ENCODE measurements at regions not wholly inside any gene's neighbourhood (a gene's known extent, or its start where the extent isn't known, plus 50 kb on each side); places are given as distances from the start of the nearest gene placed in this dataset.
A peak's percentile ranks its signal among the peaks of the same experiment; 100 is the strongest.

DNA sequence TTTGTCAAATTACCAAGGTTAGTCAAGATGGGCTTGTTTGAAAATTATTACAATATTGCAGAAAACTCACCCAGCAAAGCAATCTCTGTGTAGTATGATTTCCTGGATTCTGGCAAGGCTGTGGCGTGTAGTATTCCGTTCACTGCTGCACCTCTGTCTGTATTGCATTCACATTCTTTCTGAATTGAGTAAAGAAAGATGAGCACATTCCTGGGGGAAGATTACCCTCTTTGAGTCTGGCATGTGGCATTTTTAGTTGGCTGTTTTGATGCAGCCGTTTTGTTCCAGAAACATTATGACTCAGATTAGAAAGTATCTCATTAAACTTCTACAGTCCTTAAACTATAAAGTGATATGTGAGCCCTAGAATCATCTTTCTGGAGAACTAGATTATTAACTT lies 197.7 kb downstream of the TENT4A start:
- Histone ChIP-seq H3K9me3 (no peaks in the 10 kb centered on the region), H3K4me1 (no peaks in the 10 kb centered on the region), H3K27ac (no peak overlapping the region), H3K27me3 (no peaks in the 10 kb centered on the region), H3K36me3 (no peaks in the 10 kb centered on the region), H3K4me3 (no peak overlapping the region)
- DNase-seq (no peak), ATAC-seq (ENCODE audit: low FRiP score in 2 of 2) (peak in 1 of 2 donors; percentile 38)
- TF ChIP-seq POLR2A (IDR thresholded peaks at IDR 0.05) (no peak), POLR2AphosphoS5 (IDR thresholded peaks at IDR 0.05) (no peak), EP300 (IDR thresholded peaks at IDR 0.05) (no peak)
- TF ChIP-seq, protein P1, sequence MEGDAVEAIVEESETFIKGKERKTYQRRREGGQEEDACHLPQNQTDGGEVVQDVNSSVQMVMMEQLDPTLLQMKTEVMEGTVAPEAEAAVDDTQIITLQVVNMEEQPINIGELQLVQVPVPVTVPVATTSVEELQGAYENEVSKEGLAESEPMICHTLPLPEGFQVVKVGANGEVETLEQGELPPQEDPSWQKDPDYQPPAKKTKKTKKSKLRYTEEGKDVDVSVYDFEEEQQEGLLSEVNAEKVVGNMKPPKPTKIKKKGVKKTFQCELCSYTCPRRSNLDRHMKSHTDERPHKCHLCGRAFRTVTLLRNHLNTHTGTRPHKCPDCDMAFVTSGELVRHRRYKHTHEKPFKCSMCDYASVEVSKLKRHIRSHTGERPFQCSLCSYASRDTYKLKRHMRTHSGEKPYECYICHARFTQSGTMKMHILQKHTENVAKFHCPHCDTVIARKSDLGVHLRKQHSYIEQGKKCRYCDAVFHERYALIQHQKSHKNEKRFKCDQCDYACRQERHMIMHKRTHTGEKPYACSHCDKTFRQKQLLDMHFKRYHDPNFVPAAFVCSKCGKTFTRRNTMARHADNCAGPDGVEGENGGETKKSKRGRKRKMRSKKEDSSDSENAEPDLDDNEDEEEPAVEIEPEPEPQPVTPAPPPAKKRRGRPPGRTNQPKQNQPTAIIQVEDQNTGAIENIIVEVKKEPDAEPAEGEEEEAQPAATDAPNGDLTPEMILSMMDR (IDR thresholded peaks at IDR 0.05), result no peak
- WGBS, 2 donors, result 77 to 80% methylated on average over 3 of the region's 3 CpGs

DNA sequence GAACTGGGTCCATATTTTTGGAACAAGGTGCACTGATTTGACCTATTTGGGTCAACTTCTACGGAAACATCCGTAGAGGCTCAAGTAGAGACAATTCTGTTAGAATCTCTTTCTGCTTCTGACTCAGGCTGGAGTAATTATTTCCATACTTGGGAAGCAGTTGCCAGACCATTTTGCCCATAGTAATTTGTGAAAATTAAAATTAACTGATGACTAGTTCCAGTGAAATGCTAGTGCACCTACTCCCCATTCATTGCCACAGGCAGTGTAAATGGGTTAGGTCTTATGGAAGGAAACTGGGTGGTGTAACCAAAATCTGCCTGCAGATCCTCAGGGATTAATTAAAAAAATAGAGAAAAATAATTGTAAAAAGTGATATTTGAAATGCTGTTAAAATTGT lies 201.1 kb downstream of the TENT4A start:
- Histone ChIP-seq H3K9me3 (no peaks in the 10 kb centered on the region), H3K36me3 (no peaks in the 10 kb centered on the region), H3K27ac (no peak overlapping the region), H3K4me1 (no peaks in the 10 kb centered on the region), H3K27me3 (no peaks in the 10 kb centered on the region), H3K4me3 (no peak overlapping the region)
- DNase-seq (no peak), ATAC-seq (ENCODE audit: low FRiP score in 2 of 2) (no peak)
- no peak for TF ChIP-seq EP300 (IDR thresholded peaks at IDR 0.05)
- no peak for TF ChIP-seq POLR2A (IDR thresholded peaks at IDR 0.05)
- TF ChIP-seq, protein P1 (IDR thresholded peaks at IDR 0.05), result no peak
- TF ChIP-seq POLR2AphosphoS5 (IDR thresholded peaks at IDR 0.05), result no peak
- 85 to 86% methylated on average over 2 of the region's 2 CpGs for WGBS, 2 donors

DNA sequence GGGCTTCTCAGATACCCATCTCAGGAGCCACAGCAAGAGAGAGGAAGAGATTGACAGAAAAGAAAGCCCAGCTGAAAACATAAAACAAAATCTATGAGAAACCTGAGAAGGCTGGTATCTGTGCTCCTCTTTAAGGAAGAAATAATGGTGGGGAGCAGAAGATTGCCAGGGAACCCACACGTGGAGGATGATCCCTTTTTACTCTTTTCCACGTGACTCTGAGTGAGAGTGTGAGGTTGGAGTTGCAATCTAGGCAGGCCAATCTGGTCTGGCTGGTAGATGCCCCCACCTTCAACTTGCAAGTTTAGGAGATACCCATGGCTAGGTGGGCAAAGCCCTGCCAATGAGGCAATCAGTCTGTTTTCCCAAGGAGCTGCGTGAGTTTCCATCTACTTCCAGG lies 202.3 kb downstream of the TENT4A start:
- Histone ChIP-seq H3K27me3 (no peaks in the 10 kb centered on the region), H3K4me1 (no peaks in the 10 kb centered on the region), H3K4me3 (no peak overlapping the region), H3K27ac (no peak overlapping the region), H3K36me3 (no peaks in the 10 kb centered on the region), H3K9me3 (no peaks in the 10 kb centered on the region)
- TF ChIP-seq, protein P1 (IDR thresholded peaks at IDR 0.05), result no peak
- TF ChIP-seq POLR2AphosphoS5 (IDR thresholded peaks at IDR 0.05), result no peak
- TF ChIP-seq POLR2A (IDR thresholded peaks at IDR 0.05), result no peak
- TF ChIP-seq EP300 (IDR thresholded peaks at IDR 0.05), result no peak
- WGBS, 2 donors, result 77 to 83% methylated on average over 3 of the region's 3 CpGs
- DNase-seq, result no peak
- no peak for ATAC-seq (ENCODE audit: low FRiP score in 2 of 2)

DNA sequence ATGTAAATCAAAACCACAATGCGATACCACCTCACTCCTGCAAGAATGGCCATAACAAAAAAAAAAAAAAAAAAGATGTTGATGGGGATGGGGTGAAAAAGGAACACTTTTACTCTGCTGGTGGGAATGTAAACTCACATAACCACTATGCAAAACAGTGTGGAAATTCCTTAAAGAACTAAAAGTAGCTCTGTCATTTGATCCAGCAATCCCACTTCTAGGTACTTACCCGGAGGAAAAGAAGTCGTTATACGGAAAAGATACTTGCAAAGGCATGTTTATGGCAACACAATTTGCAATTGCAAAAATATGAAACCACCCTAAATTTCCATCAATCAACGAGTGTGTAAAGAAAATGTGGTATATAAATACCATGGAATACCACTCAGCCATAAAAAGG lies 205.0 kb downstream of the TENT4A start:
- no peaks in the 10 kb centered on the region for H3K9me3 ChIP-seq
- H3K4me1 ChIP-seq, result no peaks in the 10 kb centered on the region
- DNase-seq, result no peak
- no peaks in the 10 kb centered on the region for H3K27me3 ChIP-seq
- ATAC-seq (ENCODE audit: low FRiP score in 2 of 2), result no peak
- WGBS, 2 donors, result 74 to 82% methylated on average over 5 of the region's 5 CpGs
- TF ChIP-seq, protein P1 (IDR thresholded peaks at IDR 0.05), result no peak
- TF ChIP-seq EP300 (IDR thresholded peaks at IDR 0.05) (no peak), POLR2AphosphoS5 (IDR thresholded peaks at IDR 0.05) (no peak), POLR2A (IDR thresholded peaks at IDR 0.05) (no peak)
- H3K36me3 ChIP-seq, result no peaks in the 10 kb centered on the region
- no peak overlapping the region for H3K27ac ChIP-seq
- no peak overlapping the region for H3K4me3 ChIP-seq

DNA sequence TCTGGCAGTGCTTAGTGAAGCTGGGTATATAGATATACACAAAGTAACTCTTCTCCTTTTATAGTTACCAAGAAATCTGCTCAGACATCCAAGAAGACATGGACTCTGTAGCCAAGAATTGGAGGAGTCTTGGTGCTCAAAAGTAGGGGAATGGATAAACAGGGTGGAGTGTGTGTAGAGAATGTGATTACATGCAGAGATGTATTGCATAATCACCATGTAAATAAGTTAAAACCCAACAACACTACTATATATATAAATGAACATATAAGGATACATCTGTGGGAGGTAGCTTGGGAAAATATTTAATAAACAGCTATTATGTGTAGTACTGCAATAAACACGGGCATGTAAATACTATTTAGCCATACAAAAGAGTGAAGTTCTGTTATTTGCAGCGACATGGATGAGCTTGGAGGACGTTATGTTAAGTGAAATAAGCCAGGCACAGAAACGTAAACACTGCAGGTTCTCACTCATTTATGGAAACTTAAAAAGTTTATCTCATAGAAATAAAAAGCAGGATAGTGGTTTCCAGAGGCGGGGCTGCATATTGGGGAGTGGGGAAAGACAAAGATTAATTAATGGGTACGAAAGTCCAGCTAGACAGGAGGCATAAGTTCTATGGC lies 207.5 kb downstream of the TENT4A start:
- Histone ChIP-seq H3K9me3 (no peaks in the 10 kb centered on the region), H3K27me3 (no peaks in the 10 kb centered on the region), H3K27ac (no peak overlapping the region), H3K4me3 (no peak overlapping the region), H3K36me3 (no peaks in the 10 kb centered on the region), H3K4me1 (no peaks in the 10 kb centered on the region)
- no peak for ATAC-seq (ENCODE audit: low FRiP score in 2 of 2)
- 74 to 77% methylated on average over 6 of the region's 6 CpGs for WGBS, 2 donors
- TF ChIP-seq POLR2AphosphoS5 (IDR thresholded peaks at IDR 0.05) (no peak), POLR2A (IDR thresholded peaks at IDR 0.05) (no peak), EP300 (IDR thresholded peaks at IDR 0.05) (no peak)
- TF ChIP-seq, protein P1 (IDR thresholded peaks at IDR 0.05), result no peak
- no peak for DNase-seq

All from upper lobe of left lung (tissue), 6 donors.